NT2/D1 (cell line): ENCODE measurements at regions not wholly inside any gene's neighbourhood (a gene's known extent, or its start where the extent isn't known, plus 50 kb on each side); places are given as distances from the start of the nearest gene placed in this dataset.

Experiments
- DNase-seq: peaks from one replicate; pipeline ENCODE4 v3.0.0-alpha.2; 2011; ENCODE audit warnings: low read depth, low spot score
- H3K27me3 ChIP-seq: 2 replicates; pipeline ENCODE4 v1.6.0; 2011; ENCODE audit warnings: mild to moderate bottlenecking; ENCODE audit not compliant: insufficient read length, insufficient read depth
- H3K36me3 ChIP-seq: 2 replicates; pipeline ENCODE4 v1.6.1; 2011; ENCODE audit warnings: mild to moderate bottlenecking, low read length, mixed read lengths; ENCODE audit not compliant: insufficient read depth, insufficient read length
- H3K4me1 ChIP-seq: 2 replicates; pipeline ENCODE4 v1.5.1; 2011; ENCODE audit not compliant: insufficient read depth, insufficient read length
- H3K4me3 ChIP-seq: 2 replicates; pipeline ENCODE4 v1.5.1; 2011; ENCODE audit warnings: low read depth; ENCODE audit not compliant: insufficient read length
- H3K9ac ChIP-seq: 2 replicates; pipeline ENCODE4 v1.6.0; 2011; ENCODE audit warnings: low read depth; ENCODE audit not compliant: insufficient read length
- H3K9me3 ChIP-seq: 2 replicates; pipeline ENCODE4 v1.5.1; 2011; ENCODE audit warnings: mild to moderate bottlenecking, low read length; ENCODE audit not compliant: insufficient read depth
- SUZ12 ChIP-seq: IDR thresholded peaks from 2 replicates; pipeline ENCODE4 v1.6.1; 2011; ENCODE audit not compliant: insufficient read length, insufficient read depth; ENCODE audit errors: extremely low read depth
- YY1 ChIP-seq: IDR thresholded peaks from 2 replicates; pipeline ENCODE4 v1.6.1; 2011; ENCODE audit not compliant: insufficient read length, insufficient read depth
- ZNF274 ChIP-seq: IDR thresholded peaks from 2 replicates; pipeline ENCODE4 v1.6.1; 2011; ENCODE audit warnings: mild to moderate bottlenecking, low read depth, low read length

DNA sequence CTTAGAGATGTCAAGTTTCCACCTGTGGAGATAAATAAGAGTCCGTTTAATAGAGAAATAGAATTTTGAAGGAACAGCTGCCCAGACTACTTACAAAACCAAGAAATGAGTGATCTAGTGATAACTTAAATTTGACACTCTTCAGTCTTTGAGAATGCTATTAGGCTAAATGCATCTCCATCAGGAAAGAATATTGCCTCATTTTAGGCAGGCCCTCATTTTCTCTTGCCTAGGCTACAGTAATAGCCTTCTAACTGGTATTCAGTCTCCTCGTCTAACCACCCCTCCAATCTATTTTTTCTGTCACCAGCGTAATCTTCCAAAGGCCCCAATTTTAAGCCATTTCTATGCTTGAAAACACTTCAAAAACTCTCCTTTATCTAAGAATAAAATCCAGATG, 537.8 kb upstream of the CA10 start:
- H3K4me1 ChIP-seq: no peaks in the 10 kb centered on the region
- no peaks in the 10 kb centered on the region for H3K27me3 ChIP-seq
- H3K4me3 ChIP-seq: no peak overlapping the region
- TF ChIP-seq ZNF274 (no peak), SUZ12 (no peak), YY1 (no peak)
- no peaks in the 10 kb centered on the region for H3K36me3 ChIP-seq
- DNase-seq: no peak
- H3K9me3 ChIP-seq: no peaks in the 10 kb centered on the region
- no peak overlapping the region for H3K9ac ChIP-seq

DNA sequence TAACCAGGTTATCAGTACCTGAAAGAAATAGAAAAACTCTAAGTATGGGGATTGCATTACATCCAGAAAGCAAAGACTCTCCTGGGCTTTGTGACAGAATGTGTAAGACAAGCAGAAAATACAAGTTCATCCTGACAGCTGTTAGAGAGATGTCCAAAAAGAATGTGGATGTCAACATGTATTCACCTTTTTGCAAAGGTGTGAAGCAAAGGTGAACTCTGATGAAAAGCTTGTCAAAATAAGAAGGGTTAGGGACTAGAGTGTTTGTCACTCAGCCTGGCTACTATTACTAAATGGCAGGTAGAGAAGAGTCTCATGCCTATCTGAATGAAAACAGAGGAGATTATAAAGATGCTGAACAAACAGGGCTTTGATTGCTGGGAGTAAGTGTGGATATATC, 527.6 kb upstream of the CA10 start:
- Histone ChIP-seq H3K4me1 (no peaks in the 10 kb centered on the region), H3K9me3 (no peaks in the 10 kb centered on the region), H3K36me3 (no peaks in the 10 kb centered on the region), H3K27me3 (no peaks in the 10 kb centered on the region), H3K9ac (no peak overlapping the region), H3K4me3 (no peak overlapping the region)
- TF ChIP-seq ZNF274 (no peak), SUZ12 (no peak), YY1 (no peak)
- no peak for DNase-seq

DNA sequence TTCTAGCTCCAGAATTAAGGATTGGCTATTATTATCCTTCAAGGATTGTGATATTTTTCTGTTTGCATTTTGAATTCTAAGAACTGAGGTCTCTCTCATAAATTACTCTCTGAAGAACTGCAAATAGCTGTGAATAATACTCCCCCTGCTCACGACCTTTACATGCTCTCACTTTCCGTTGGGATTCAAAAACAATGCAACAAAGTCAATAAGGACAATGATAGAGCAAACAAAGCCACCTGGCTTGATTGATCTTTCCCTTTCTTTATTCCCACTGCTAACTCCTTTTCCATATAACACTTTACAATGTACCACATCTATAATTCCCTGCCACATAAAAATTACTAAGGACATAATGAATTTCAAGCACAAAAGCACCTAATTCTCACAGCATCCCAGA, 523.0 kb upstream of the CA10 start:
- DNase-seq: no peak
- no peaks in the 10 kb centered on the region for H3K27me3 ChIP-seq
- no peak overlapping the region for H3K9ac ChIP-seq
- H3K36me3 ChIP-seq: no peaks in the 10 kb centered on the region
- H3K4me1 ChIP-seq: no peaks in the 10 kb centered on the region
- no peak for TF ChIP-seq SUZ12
- no peak for TF ChIP-seq ZNF274
- no peak for TF ChIP-seq YY1
- 0 out of 2 replicates have a peak, but pooled peaks cover 8% of the 10 kb centered on the region for H3K9me3 ChIP-seq
- H3K4me3 ChIP-seq: no peak overlapping the region

GRCh38 chr17:52678211-52678610, 519.7 kb upstream of the CA10 start:
- DNase-seq: no peak
- TF ChIP-seq YY1 (no peak), ZNF274 (no peak), SUZ12 (no peak)

GRCh38 chr17:52674686-52675085, 516.2 kb upstream of the CA10 start:
- no peak overlapping the region for H3K9ac ChIP-seq
- TF ChIP-seq ZNF274 (no peak), YY1 (no peak), SUZ12 (no peak)

More at GRCh38 chr17:52678211-52678610, 519.7 kb upstream of the CA10 start:
- H3K27me3 ChIP-seq: no peaks in the 10 kb centered on the region
- no peak overlapping the region for H3K9ac ChIP-seq
- H3K4me1 ChIP-seq: no peaks in the 10 kb centered on the region
- no peak overlapping the region for H3K4me3 ChIP-seq
- no peaks in the 10 kb centered on the region for H3K36me3 ChIP-seq
- 0 out of 2 replicates have a peak, but pooled peaks cover 8% of the 10 kb centered on the region for H3K9me3 ChIP-seq

DNA sequence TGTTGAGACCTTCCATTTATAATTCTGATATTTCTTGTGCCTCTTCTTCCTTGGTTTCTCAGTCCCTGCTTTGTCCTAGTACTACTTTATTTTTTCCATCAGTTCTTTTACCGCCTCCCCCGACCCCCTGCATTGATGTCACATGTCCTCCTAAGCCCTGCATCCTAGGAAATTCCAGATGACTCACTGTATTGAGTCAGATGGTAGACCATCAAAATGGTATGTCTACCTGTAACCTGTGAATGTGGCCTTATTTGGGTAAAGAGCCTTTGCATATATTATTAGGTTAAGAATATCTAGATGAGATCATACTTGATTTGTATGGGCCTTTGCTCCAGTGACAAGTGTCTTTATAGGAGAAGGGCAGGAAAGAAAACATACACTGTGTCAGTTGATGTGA, 515.3 kb upstream of the CA10 start:
- Histone ChIP-seq H3K4me1 (no peaks in the 10 kb centered on the region), H3K9me3 (peaks cover 8% of the 10 kb centered on the region; the same call in 1 of the 2 replicates), H3K27me3 (no peaks in the 10 kb centered on the region), H3K4me3 (no peak overlapping the region), H3K9ac (no peak overlapping the region), H3K36me3 (no peaks in the 10 kb centered on the region)
- TF ChIP-seq ZNF274: no peak
- TF ChIP-seq YY1: no peak
- no peak for TF ChIP-seq SUZ12
- DNase-seq: no peak

More at GRCh38 chr17:52674686-52675085, 516.2 kb upstream of the CA10 start:
- Histone ChIP-seq H3K36me3 (no peaks in the 10 kb centered on the region), H3K4me3 (no peak overlapping the region), H3K4me1 (no peaks in the 10 kb centered on the region), H3K27me3 (no peaks in the 10 kb centered on the region), H3K9me3 (0 out of 2 replicates have a peak, but pooled peaks cover 5% of the 10 kb centered on the region)
- no peak for DNase-seq

DNA sequence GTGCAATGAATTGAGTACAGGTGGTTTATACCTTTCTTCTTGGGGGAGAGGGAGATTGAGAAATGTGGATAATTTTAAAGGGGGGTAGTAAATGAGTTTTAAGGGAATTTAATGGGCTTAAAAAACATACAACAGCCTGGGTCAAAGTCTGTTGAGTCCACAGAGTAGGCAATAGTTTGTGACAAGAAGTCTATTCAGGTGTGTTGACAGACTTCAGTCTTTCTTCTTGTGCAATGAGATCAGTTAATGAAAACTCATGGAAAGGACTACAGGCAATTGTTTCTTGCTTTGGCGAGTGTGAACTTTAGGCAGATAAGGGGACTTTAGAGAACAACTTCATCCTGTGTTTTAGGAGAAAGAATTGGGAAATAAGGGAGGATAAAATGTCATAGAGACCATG, 507.8 kb upstream of the CA10 start:
- Histone ChIP-seq H3K4me3 (no peak overlapping the region), H3K9ac (no peak overlapping the region), H3K36me3 (no peaks in the 10 kb centered on the region), H3K4me1 (no peaks in the 10 kb centered on the region), H3K9me3 (peaks cover 27% of the 10 kb centered on the region), H3K27me3 (no peaks in the 10 kb centered on the region)
- no peak for DNase-seq
- TF ChIP-seq ZNF274 (no peak), YY1 (no peak), SUZ12 (no peak)

DNA sequence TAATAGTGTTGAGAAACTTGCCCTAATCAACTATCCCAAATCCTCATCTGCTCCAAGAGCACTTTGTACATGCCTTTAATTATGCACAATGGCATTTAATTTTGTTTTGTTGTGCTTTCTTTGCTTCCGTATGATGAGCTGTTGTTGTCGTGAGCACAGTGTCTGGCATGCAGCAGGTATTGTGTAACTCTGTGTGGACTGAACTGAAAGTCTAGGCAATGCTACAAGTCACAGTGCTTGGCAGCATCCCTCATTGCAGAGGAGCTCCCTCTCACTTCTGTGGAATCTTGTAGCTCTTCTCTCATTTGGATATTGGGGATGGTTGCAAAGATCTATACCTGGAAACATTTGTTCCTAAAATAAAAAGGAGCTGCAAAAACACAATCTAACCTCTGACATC, 502.2 kb upstream of the CA10 start:
- Histone ChIP-seq H3K36me3 (no peaks in the 10 kb centered on the region), H3K4me3 (no peak overlapping the region), H3K9ac (no peak overlapping the region), H3K9me3 (no peaks in the 10 kb centered on the region), H3K27me3 (no peaks in the 10 kb centered on the region), H3K4me1 (no peaks in the 10 kb centered on the region)
- no peak for TF ChIP-seq YY1
- TF ChIP-seq ZNF274: no peak
- no peak for TF ChIP-seq SUZ12
- no peak for DNase-seq
